ENCODE measurements at regions not wholly inside any gene's neighbourhood (a gene's known extent, or its start where the extent isn't known, plus 50 kb on each side); places are given as distances from the start of the nearest gene placed in this dataset.
"Not testable (repeated sequence)": the region's sequence is repeated elsewhere in the genome, so short reads cannot be mapped to it uniquely, and the experiment has no call there.

GRCh38 chr14:81584495-81584894 is 50.8 kb upstream of the SEL1L start:
- DNase-seq = no peak

DNA sequence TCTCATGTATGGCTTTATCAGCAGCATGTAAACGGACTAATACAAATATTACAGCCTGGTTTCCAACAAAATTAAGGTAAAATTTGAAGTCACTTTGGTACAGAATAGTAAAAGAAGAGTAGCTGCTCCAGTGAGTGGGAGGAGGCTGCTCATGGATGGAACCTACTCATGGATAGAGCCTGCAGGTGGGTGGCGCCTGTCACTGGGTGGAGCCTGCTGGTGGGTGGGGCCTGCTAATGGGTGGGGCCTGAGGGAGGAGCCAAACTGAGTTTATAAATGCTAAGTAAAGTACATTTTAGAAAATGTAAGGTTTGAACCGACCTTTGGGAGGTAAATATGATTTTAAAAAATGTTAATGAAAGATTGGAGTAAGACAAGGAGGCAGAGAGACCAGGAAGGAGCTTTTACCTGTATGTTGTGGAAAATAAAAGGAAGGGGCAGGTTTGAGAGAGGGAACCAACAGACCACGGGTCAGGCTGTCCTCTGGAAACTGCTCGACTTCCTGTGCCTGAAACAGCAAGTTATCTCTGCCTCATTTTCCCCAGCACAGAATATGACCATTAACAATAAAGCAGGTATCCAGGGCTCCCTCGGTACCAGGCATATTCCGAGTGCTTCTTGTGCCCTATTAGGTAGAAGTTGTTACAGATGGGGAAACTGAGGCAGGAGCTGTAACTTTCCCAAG is 55.9 kb upstream of the SEL1L start:
- DNase-seq = peak; percentile 8

DNA sequence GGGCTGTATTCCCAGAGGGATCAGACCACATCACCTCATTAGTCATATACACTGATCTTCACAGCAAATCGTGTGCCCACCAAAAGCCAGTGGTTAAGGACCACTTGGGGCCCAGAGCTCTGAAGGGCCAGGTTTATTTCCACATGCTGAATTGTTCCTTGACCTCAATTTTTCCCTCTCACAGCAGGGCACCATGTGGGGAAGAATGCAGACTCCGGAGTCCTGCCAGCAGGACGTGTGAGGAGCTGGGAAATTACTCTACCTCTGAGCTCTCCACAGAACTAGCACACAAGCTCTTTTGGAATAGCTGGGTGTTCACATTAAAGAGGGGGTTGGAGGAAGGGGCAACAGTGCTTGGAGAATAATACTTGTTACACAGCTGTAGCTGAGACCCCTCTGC is 57.6 kb upstream of the SEL1L start:
- no peak for DNase-seq

DNA sequence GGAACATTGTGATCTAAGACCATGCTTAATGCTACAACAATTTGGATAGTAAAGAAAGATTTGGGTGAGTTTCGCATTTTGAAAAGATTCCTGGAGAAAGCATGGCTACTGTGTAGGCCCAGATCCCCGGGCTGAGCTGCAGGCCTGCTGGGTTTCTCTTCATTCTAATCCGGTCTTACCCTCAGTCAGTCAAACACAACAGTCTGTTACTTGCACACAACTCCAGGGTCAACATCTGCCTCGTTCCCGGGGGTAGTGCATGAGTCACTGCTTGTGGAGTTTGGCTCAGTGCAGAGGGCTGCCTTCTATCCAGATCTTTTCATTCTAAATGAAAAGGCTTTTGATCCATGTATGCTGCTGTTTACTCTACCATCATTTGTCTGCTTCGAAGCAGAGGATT is 60.4 kb upstream of the SEL1L start:
- DNase-seq = peak; percentile 70

DNA sequence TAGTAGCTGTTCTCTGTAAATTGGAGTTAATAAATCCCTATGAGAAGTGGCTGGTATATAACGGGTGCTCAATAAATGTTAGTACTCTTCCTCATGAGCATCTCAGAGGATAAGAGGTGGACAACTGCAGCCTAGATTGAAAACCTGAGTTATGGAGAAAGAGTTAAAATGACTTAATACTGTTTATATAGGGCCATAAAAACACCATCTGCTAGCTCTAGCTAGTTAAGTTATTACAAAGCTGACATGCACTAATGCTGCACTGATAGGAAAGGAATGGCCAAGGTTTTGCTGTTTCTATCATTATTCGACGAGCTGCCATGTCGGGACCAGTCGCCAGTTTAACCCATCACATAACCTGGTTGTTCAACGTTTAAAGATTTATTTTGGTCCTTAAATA is 72.0 kb upstream of the SEL1L start:
- no peak for DNase-seq

DNA sequence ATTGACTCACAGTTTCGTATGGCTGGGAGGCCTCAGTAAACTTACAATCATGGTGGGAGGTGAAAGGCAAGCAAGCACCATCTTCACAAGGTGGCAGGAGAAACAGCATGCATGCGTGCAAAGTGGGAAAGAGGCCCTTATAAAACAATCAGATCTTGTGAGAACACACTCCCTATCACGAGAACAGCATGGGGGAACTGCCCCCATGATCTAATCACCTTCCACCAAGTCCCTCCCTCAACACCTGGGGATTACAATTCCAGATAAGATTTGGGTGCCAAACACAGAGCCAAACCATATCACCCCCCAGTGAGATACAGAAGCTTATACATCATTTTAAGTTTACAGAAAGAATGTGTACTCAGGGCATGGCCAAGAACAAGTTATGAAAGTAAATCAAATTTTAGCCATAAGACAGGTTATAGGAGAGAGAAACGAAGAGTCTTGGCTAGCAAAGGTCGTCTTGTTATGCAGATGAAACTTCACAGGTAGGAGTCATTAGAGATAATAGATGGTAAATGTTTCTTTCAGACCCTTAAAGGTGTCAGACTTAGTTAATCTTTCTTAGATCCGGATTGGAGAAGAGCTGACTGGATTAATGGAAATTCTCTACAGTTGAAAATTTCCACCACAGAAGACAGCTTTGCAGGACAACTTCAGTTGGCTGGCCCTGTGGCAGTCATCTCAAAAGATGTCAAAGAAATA is 79.8 kb upstream of the SEL1L start:
- no peak for DNase-seq

DNA sequence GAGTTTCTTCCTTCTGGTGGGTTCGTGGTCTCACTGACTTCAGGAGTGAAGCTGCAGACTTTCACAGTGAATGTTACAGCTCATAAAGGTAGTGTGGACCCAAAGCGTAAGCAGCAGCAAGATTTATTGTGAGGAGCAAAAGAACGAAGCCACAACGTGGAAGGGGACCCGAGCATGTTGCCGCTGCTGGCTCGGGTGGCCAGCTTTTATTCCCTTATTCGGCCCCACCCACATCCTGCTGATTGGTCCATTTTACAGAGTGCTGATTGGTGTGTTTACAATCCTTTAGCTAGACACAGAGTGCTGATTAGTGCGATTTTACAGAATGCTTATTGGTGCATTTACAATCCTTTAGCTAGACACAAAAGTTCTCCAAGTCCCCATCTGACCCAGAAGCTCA is 80.6 kb upstream of the SEL1L start:
- not testable (repeated sequence) for DNase-seq

DNA sequence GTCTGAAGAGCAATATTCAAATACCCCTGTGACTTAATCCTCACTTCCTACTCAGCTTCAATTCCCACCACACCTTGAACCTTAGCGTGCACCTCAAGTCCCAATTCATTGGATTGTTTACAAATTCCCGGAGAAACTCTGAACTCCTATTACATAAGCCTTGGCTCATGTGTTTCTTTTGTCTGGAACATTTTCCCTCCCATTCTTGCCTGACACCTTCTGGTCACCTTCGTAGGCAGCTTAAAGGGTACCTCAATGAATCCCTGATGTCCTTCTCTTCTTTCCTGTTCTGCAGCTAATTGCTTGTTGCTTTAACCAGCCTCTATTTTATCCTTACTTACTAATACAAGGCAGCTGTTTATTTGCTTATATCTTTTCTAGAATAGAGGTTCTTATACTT is 85.0 kb upstream of the SEL1L start:
- DNase-seq = no peak

GRCh38 chr14:81619816-81620215 is 86.2 kb upstream of the SEL1L start:
- no peak for DNase-seq

GRCh38 chr14:81623771-81624396 is 90.2 kb upstream of the SEL1L start:
- DNase-seq = not testable (repeated sequence)

DNA sequence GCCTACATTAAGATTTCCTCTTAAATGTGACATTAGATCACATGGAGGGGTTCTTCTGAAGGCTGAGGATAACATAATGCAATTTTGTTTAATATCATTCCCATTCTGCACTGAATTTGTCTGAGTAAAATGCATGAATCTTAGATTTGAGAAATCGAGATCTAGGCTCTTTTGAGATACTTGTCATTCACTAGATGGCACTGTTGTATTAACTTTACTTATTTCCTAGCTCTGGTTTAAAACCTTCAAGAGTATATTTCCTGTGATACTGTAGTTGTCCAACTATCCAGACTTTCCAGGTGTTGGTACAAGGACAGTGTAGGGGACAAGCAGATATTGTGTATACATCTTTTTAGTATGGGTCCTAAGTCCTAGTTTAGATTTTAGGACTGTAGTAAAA is 91.7 kb upstream of the SEL1L start:
- DNase-seq = peak; percentile 72

DNA sequence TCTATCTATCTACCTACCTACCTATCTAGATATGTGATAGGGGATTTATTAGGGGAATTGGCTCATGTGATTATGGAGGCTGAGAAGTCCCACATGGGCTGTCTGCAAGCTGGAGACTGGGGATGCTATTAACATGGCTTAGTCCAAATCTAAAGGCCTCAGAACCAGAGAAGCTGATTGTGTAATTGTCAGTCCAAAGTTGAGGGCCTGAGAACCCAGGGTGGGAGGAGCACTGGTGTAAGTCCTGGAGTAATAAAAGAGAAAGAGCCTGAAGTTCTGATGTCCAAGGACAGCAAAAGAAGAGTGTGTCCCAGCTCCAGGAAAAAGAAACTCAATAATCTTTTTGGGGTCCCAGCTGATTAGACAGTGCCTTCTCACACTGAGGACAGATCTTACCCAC is 98.5 kb upstream of the SEL1L start:
- no peak for DNase-seq

DNA sequence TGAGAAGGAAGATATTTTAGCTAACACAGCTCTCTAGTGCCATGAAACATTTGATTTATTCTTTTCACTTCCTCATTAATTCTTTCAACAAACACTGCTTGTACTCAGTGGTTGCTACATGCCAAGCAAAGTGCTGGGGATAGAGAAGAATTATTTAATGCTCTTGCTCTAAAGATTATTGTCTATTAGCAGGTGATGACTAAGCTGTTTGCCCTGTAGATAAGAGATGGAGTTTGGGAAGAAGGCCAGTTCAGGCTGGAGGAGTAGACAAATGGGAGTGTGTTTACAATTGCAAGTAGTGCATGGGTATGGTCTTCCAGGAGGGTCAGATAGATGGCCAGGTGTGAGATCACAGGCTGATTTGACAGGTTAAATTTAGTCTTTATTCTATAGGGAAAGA is 99.8 kb upstream of the SEL1L start:
- peak; percentile 4 for DNase-seq

DNA sequence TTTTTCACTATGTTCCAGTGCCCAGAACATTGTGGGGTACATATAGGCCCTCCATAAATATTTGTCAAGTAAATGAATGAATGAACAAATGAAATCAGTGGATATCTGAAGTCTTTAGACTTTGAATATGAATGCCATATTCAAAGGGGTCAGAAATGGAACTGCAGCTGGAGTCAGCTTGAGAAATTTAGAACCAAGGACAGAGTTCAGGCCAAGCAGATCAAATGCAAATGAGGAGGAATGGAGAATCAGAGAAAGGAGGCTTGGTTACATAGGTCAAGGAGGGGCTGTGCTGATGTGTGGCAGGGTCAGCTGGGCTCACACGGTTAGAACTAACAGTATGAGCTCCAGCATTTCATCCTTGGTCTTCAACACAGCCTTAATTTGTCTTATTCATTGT is 104.0 kb upstream of the SEL1L start:
- DNase-seq = no peak

DNA sequence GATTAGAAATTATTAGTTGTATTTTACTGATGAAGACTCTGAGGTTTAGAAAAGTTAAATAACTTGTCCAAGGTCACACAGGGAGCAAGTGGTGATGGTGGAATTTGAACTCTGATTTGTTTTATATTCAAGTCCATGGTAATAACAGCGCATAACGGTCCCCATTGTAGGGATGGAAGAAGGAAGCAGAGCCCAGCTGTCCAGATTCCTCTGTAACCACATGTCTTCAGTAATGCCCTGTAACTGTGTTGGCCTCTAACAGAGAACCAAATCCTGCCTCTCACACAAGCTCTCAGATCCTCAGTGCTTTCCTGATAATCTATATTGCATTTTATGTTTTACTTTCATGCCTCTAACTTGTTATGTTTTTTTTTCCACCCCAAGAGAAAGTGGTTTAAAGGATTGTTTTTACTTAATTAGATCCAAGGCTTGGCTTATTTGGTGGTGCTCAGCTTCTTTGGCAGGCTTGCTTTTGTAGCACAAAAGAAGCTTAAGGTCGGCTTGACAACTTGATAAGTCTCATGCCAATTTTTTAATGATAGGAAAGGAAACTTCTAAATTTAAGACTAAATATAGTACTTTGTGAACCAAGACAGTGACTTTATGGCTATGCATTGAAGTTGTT is 105.1 kb upstream of the SEL1L start:
- DNase-seq = no peak

DNA sequence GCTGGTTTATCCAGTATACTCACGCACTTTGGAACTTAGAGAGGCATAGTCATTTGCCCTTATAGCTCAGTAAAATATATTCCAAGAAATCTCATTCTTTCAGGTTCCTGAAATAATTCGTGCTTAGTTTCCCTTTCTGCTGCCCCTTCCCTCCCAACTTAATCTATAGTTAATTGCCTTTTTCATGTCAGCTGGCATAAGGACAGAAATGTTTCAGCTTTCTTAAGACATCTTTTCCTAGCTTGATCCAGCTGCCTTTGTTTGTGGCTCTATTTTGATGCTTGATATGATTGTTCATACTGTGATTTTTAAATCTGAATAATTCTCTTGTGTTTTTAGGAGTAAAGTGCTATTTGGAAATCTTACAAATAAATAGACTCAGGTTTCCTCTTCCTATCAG is 120.0 kb upstream of the SEL1L start:
- DNase-seq = no peak

DNA sequence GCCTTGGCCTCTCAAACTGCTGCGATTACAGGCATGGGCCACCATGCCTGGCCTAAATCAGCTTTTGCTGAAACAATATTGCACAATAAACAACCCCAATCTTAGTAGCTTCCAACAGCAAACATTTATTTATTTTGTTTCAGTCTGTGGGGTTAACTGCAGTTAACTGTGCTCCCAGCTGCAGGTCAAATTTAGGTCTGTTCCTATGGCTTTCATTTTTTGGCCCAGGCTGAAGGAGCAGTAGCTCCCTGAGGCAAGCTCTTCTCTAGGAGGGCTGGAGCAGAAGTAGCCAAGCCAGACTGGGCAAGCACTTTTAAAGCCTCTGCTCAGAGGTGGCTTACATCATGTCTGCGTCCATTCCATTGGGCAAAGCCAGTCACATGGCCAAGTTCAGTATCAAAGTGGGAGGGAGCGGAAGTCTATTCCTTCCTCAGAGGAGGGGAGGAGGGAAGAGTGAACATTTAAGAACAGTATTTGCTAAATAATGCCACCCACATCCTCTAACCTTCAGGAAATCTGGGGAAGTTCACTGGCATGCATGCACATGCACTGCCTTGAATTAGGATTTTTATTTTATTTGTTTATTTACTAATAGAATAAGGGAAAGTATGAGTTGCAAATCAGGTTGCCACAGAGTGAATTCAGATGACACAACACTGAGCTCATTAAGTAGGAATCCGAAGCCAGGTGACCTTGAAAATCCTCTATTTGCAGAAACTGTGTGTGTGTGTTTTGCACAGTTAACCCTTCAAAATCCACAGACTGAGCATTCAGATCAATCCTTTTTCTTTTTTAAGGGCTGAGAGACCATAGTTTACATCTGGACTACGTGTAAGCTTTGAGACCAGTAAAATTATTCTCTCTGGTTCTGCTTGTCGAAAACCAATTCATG is 122.0 kb upstream of the SEL1L start:
- DNase-seq = peak; percentile 13

GRCh38 chr14:81656811-81657210 is 123.2 kb upstream of the SEL1L start:
- no peak for DNase-seq

- DNase-seq = no peak
Observed at GRCh38 chr14:81662066-81662465, 128.4 kb upstream of the SEL1L start.

GRCh38 chr14:81662570-81663197 is 129.0 kb upstream of the SEL1L start:
- no peak for DNase-seq

- DNase-seq = no peak
Observed at GRCh38 chr14:81668626-81669274, 135.1 kb upstream of the SEL1L start.

- peak; percentile 8 for DNase-seq
Observed at GRCh38 chr14:81669308-81669707, 135.7 kb upstream of the SEL1L start.

Measured in DMS53 (cell line).